Cardiac muscle cell (in vitro differentiated cells and primary cell): ENCODE measurements at regions not wholly inside any gene's neighbourhood (a gene's known extent, or its start where the extent isn't known, plus 50 kb on each side); places are given as distances from the start of the nearest gene placed in this dataset.
A peak's percentile ranks its signal among the peaks of the same experiment; 100 is the strongest.

Experiments
- DNase-seq, 2 donors: peaks; one replicate each; pipeline versions ENCODE4 v3.0.0 to v3.0.0-alpha.2; 2010 to 2017; ENCODE audit warnings: low read depth in 1 of 2, low spot score in 1 of 2
- H3K27ac ChIP-seq: fragments of 200-600 bp; sonication (generic); 2 replicates; pipeline ENCODE4 v1.5.1; 2016
- H3K27me3 ChIP-seq: fragments of 200-600 bp; sonication (generic); 2 replicates; pipeline ENCODE4 v1.6.0; 2016; ENCODE audit warnings: control low read depth
- H3K36me3 ChIP-seq: fragments of 200-600 bp; sonication (generic); 2 replicates; pipeline ENCODE4 v1.5.1; 2016; ENCODE audit warnings: control low read depth
- H3K4me1 ChIP-seq: fragments of 200-600 bp; sonication (generic); 2 replicates; pipeline ENCODE4 v1.8.1; 2017; ENCODE audit warnings: low read depth, mild to moderate bottlenecking, mixed run types
- H3K4me3 ChIP-seq: fragments of 200-600 bp; sonication (generic); 2 replicates; pipeline ENCODE4 v1.5.1; 2016; ENCODE audit warnings: mild to moderate bottlenecking
- H3K9me3 ChIP-seq: fragments of 200-600 bp; sonication (generic); 2 replicates; pipeline ENCODE4 v1.5.1; 2017; ENCODE audit warnings: low read depth, mild to moderate bottlenecking, control low read depth
- TF ChIP-seq, protein P1 (sequence below): IDR thresholded peaks from 2 replicates; pipeline ENCODE4 v1.5.1; 2012; ENCODE audit warnings: low read depth, mild to moderate bottlenecking, low read length

DNA sequence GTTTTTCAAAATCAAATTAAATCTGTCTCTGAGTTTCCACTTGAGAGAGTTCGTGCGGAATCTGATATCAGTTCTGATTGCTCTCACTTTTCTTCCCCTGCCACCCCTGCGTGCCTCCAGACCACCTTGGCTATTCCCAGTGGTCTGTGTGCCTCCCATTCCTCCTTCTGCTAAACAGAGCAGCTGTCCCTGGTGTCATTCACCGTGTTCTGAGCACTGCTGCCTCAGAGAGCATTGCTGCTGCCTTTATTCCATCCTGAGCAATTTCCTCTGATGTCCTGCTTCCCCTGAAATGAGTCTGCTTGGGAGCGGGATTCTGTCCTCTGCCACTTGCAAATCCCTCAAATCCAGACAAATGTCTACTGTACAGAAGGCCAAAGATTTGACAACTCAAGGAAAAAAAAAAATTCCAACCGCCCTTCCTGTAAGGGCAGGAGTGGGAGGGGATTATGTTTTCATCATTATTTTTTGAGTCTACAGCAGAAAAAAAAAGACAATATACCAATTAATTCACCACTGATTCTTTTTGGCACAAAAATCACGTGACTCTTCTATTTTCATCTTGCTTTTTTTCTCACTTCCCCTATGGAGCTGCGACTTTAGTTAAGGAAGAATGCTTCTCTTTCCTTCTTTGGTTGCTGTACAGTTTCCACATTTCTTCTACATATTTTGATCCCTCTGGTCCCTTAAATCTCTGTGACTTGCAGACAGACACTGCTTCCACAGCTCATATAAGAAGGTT lies 833.0 kb downstream of the EPHA7 start:
- H3K27ac ChIP-seq: no peak overlapping the region
- DNase-seq: no peak
- TF ChIP-seq, protein P1, sequence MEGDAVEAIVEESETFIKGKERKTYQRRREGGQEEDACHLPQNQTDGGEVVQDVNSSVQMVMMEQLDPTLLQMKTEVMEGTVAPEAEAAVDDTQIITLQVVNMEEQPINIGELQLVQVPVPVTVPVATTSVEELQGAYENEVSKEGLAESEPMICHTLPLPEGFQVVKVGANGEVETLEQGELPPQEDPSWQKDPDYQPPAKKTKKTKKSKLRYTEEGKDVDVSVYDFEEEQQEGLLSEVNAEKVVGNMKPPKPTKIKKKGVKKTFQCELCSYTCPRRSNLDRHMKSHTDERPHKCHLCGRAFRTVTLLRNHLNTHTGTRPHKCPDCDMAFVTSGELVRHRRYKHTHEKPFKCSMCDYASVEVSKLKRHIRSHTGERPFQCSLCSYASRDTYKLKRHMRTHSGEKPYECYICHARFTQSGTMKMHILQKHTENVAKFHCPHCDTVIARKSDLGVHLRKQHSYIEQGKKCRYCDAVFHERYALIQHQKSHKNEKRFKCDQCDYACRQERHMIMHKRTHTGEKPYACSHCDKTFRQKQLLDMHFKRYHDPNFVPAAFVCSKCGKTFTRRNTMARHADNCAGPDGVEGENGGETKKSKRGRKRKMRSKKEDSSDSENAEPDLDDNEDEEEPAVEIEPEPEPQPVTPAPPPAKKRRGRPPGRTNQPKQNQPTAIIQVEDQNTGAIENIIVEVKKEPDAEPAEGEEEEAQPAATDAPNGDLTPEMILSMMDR: no peak
- H3K27me3 ChIP-seq: no peaks in the 10 kb centered on the region
- no peaks in the 10 kb centered on the region for H3K4me1 ChIP-seq
- H3K4me3 ChIP-seq: no peak overlapping the region
- no peaks in the 10 kb centered on the region for H3K9me3 ChIP-seq
- H3K36me3 ChIP-seq: no peaks in the 10 kb centered on the region

DNA sequence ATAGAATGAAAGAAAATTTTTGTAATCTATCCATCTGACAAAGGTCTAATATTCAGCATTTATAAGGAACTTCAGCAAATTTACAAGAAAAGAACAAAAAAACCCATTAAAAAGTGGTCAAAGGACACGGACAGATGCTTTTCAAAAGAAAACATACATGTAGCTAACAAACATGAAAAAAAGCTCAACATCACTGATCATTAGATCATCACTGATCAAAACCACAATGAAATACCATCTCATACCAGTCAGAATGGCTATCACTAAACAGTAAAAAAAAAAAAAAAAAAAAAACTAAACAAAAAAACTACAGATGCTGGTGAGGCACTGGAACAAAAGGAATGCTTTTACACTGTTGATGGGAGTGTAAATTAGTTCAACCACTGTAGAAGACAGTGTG lies 837.1 kb downstream of the EPHA7 start:
- H3K4me1 ChIP-seq: no peaks in the 10 kb centered on the region
- no peak overlapping the region for H3K4me3 ChIP-seq
- H3K36me3 ChIP-seq: no peaks in the 10 kb centered on the region
- H3K9me3 ChIP-seq: no peaks in the 10 kb centered on the region
- no peak for DNase-seq
- no peaks in the 10 kb centered on the region for H3K27me3 ChIP-seq
- TF ChIP-seq, protein P1: no peak
- H3K27ac ChIP-seq: no peak overlapping the region

DNA sequence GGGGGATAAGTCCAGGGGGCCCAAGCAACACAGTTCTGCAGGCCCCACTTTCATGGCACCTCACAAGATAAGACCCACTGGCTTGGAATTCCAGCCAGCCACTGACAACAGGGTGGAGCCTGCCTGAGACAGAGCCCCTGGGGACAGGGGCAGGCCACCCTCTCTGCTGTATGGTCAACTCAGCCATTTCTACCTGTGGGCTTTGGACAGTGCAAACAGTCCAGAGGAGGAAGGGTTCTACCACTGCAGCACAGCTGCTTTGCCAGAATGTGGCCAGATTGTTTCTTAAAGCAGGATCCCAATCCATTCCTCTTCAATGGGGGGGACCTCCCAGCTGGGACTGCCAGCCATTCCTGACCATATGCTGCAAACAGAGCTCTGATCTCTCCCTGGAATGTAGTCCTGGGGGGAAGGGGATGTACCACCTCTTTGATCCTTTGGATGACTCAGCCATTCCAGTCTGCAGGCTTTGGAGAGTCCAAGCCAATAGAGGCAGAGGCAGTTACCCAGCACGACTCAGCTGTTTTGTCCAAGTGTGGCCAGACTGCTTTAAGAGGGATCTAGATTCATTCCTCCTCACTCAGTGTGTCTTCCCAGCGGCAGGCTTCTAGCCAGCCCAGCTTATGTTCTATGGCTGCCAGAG lies 842.2 kb downstream of the EPHA7 start:
- no peak overlapping the region for H3K27ac ChIP-seq
- DNase-seq: peak in 1 of 2 donors; percentile 4
- no peaks in the 10 kb centered on the region for H3K27me3 ChIP-seq
- no peaks in the 10 kb centered on the region for H3K36me3 ChIP-seq
- no peaks in the 10 kb centered on the region for H3K9me3 ChIP-seq
- H3K4me3 ChIP-seq: no peak overlapping the region
- TF ChIP-seq, protein P1: no peak
- H3K4me1 ChIP-seq: no peaks in the 10 kb centered on the region

DNA sequence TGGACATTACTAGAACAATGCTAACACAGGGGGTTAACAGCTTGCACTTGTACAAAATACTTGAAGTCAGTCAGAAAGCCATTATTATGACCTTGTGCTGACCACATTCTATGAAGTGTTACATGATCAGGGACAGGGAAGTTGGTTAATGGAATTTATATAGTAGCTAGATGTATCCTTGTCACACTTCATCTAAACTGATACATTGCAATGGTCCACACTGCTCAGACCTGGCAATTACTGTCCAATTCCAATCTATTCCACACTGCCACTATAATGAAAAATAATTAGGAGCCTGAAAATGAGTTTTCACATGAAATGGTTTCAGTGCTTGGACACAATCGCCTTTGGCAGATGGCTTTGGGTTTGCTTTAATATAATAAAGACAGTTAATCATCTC lies 850.8 kb downstream of the EPHA7 start:
- H3K4me1 ChIP-seq: peaks cover 28% of the 10 kb centered on the region

DNA sequence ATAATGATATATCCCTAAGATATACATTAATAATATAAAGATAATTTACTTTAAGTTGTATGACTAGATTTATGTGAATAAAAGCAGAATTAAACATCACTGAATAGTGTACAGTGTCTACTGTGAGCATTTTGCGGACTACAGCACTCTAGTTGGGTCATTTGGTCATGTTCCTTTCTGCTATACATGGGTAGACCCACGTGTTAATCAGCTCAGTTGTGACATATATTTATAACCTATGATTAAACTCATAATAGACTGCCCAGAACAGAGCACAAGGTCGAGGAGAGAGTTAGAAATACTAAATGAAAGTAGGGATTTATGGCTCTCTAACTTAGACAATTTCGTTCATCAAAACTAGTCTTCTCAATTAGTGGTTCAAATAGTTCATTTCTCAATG lies 852.7 kb downstream of the EPHA7 start:
- Histone ChIP-seq H3K27me3 (no peaks in the 10 kb centered on the region), H3K4me3 (no peak overlapping the region), H3K4me1 (peaks cover 28% of the 10 kb centered on the region), H3K36me3 (no peaks in the 10 kb centered on the region), H3K27ac (no peak overlapping the region), H3K9me3 (no peaks in the 10 kb centered on the region)
- no peak for DNase-seq
- TF ChIP-seq, protein P1: no peak

More for the DNA sequence above, 850.8 kb downstream of the EPHA7 start:
- Histone ChIP-seq H3K9me3 (no peaks in the 10 kb centered on the region), H3K4me3 (no peak overlapping the region), H3K36me3 (no peaks in the 10 kb centered on the region), H3K27me3 (no peaks in the 10 kb centered on the region), H3K27ac (no peak overlapping the region)
- peak in 1 of 2 donors; percentile 14 for DNase-seq
- TF ChIP-seq, protein P1: no peak
